ENCODE measurements at regions not wholly inside any gene's neighbourhood (a gene's known extent, or its start where the extent isn't known, plus 50 kb on each side); places are given as distances from the start of the nearest gene placed in this dataset.

- POLR2A ChIA-PET (ENCODE audit: low non-redundant PET) = no interaction called here
- no peak for TF ChIP-seq EZH2 (IDR thresholded peaks at IDR 0.05; ENCODE audit: borderline replicate concordance, low read depth, low read length, poor library complexity, severe bottlenecking)
- no peak for TF ChIP-seq CTCF (conservative IDR thresholded peaks at IDR 0.05; ENCODE audit: low read depth, low read length)
- DNase-seq (ENCODE audit: low spot score) = no peak
- H3K27ac ChIP-seq (ENCODE audit: low read depth, low read length, poor library complexity, severe bottlenecking) = no peak overlapping the region
- H3K4me1 ChIP-seq (ENCODE audit: insufficient read depth, low read length, poor library complexity, severe bottlenecking) = no peaks in the 10 kb centered on the region
- no peaks in the 10 kb centered on the region for H3K27me3 ChIP-seq (replicated peaks; ENCODE audit: insufficient read depth, low read depth, low read length, poor library complexity)
- no peaks in the 10 kb centered on the region for H3K9me3 ChIP-seq (ENCODE audit: low read depth, low read length, poor library complexity, severe bottlenecking)
- CTCF ChIA-PET = interaction anchor here (0.6 kb wide), 1 partner anchor 18 kb away, joined by 3 read pairs; no protein-coding TSS in a partner anchor
- intact Hi-C loops (cut with micrococcal nuclease; ENCODE audit: unreplicated experiment) = no loop called here
- BruUV-seq (replicated peaks) = no TSS peak
- no peaks in the 10 kb centered on the region for H3K36me3 ChIP-seq (ENCODE audit: insufficient read depth, low read length, poor library complexity, severe bottlenecking)
- H3K4me3 ChIP-seq (ENCODE audit: low read depth, low read length, poor library complexity, severe bottlenecking) = no peak overlapping the region
These were observed 146.4 kb upstream of the FAM83B start for GRCh38 chr6:54700158-54700557.

- H3K27me3 ChIP-seq (replicated peaks; ENCODE audit: insufficient read depth, low read depth, low read length, poor library complexity) = no peaks in the 10 kb centered on the region
- DNase-seq (ENCODE audit: low spot score) = peak; percentile 3
- no peaks in the 10 kb centered on the region for H3K4me1 ChIP-seq (ENCODE audit: insufficient read depth, low read length, poor library complexity, severe bottlenecking)
- POLR2A ChIA-PET (ENCODE audit: low non-redundant PET) = no interaction called here
- no peak overlapping the region for H3K27ac ChIP-seq (ENCODE audit: low read depth, low read length, poor library complexity, severe bottlenecking)
- CTCF ChIA-PET = no interaction called here
- no TSS peak for BruUV-seq (replicated peaks)
- intact Hi-C loops (cut with micrococcal nuclease; ENCODE audit: unreplicated experiment) = no loop called here
- no peaks in the 10 kb centered on the region for H3K9me3 ChIP-seq (ENCODE audit: low read depth, low read length, poor library complexity, severe bottlenecking)
- no peaks in the 10 kb centered on the region for H3K36me3 ChIP-seq (ENCODE audit: insufficient read depth, low read length, poor library complexity, severe bottlenecking)
- TF ChIP-seq CTCF (conservative IDR thresholded peaks at IDR 0.05; ENCODE audit: low read depth, low read length) (no peak), EZH2 (IDR thresholded peaks at IDR 0.05; ENCODE audit: borderline replicate concordance, low read depth, low read length, poor library complexity, severe bottlenecking) (no peak)
- H3K4me3 ChIP-seq (ENCODE audit: low read depth, low read length, poor library complexity, severe bottlenecking) = no peak overlapping the region
These were observed 143.8 kb upstream of the FAM83B start for GRCh38 chr6:54702772-54703171.

- Histone ChIP-seq H3K27me3 (replicated peaks; ENCODE audit: insufficient read depth, low read depth, low read length, poor library complexity) (no peaks in the 10 kb centered on the region), H3K27ac (ENCODE audit: low read depth, low read length, poor library complexity, severe bottlenecking) (no peak overlapping the region), H3K36me3 (ENCODE audit: insufficient read depth, low read length, poor library complexity, severe bottlenecking) (no peaks in the 10 kb centered on the region), H3K4me1 (ENCODE audit: insufficient read depth, low read length, poor library complexity, severe bottlenecking) (no peaks in the 10 kb centered on the region), H3K9me3 (ENCODE audit: low read depth, low read length, poor library complexity, severe bottlenecking) (no peaks in the 10 kb centered on the region), H3K4me3 (ENCODE audit: low read depth, low read length, poor library complexity, severe bottlenecking) (no peak overlapping the region)
- BruUV-seq (replicated peaks) = no TSS peak
- intact Hi-C loops (cut with micrococcal nuclease; ENCODE audit: unreplicated experiment) = no loop called here
- ChIA-PET CTCF (no interaction called here), POLR2A (ENCODE audit: low non-redundant PET) (no interaction called here)
- DNase-seq (ENCODE audit: low spot score) = no peak
- TF ChIP-seq EZH2 (IDR thresholded peaks at IDR 0.05; ENCODE audit: borderline replicate concordance, low read depth, low read length, poor library complexity, severe bottlenecking) = no peak
- no peak for TF ChIP-seq CTCF (conservative IDR thresholded peaks at IDR 0.05; ENCODE audit: low read depth, low read length)
These were observed 140.2 kb upstream of the FAM83B start for GRCh38 chr6:54706391-54706790.
